Dermis microvascular lymphatic vessel endothelial cell (primary cell): ENCODE measurements at regions not wholly inside any gene's neighbourhood (a gene's known extent, or its start where the extent isn't known, plus 50 kb on each side); places are given as distances from the start of the nearest gene placed in this dataset.

Experiments
- DNase-seq, 2 donors: peaks; one replicate each; pipeline versions ENCODE4 v3.0.0 to v3.0.0-alpha.2; 2010; ENCODE audit warnings: low read depth in 2 of 2

DNA sequence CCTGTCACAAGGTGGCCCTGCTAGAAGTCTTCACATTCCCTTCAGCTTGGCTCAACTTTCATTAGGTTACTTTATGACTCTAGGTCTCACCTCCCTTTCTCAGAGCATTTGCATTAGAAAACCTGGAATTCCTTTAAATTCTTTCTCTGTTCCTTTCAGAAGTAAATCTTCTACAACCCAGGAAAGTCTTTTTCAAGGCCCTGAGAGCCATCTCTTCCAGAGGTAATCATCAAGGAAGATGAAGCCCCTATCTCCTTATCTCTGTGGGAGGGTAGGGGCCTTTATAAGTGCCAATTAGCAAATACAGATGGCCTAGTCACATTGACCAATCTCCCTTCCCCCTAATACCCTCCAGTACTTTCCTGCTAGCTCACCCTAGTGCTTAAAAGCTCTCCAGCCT lies 848.0 kb upstream of the FAM98A start:
- DNase-seq, result no peak

DNA sequence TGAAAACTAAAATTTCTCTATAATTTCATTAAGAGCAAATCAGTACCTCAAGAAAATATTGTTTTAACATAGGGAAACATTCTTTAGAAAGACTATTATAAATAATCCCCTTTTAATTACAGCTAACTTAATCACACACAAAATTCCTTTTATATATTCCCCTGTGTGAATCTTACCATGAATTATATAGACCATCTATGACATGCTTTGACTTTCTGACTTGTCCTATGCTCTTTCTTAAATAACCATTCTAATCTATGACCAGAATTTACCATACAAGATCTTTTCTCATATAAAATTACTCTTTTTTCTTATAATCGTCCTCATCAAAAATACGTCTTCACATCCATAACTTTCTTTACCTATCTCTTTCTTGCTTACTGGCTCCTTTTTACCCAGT lies 824.2 kb upstream of the FAM98A start:
- no peak for DNase-seq

DNA sequence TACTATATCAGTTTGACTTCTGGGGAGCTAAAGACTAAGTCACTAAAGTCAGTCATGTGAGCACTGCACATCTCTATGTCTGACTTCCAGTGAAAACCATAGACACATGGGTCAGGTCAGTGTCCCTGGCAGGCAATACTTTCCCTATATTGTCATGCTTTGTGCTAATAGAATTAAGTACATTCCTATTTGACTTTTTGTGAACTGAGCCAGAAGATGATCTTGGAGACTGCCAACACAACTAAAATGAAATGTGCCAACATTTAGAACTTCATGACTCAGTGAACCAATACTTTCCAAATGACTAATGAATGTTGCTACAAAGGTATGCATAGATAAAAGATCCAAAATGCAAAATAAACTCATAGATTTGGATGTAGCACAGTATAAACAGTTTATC lies 820.8 kb upstream of the FAM98A start:
- DNase-seq, result no peak

DNA sequence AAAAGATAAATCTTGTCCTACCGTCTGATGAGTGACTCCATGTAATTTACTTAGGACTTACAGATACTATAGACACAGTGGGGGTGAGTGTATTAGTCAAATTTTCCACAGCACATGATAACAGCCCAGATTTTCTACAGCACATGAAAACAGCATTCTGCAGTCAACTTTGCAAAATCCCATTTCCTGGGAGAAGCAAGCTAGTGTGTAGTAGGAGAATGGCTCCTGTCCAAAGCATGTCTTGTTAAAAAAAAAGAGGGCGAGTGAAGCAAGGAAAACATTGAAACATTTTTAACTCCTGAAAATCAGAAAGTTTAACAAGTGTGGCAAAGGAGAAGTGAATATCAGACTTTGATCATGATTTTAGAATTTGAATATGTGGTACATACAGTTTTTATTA lies 817.8 kb upstream of the FAM98A start:
- no peak for DNase-seq

DNA sequence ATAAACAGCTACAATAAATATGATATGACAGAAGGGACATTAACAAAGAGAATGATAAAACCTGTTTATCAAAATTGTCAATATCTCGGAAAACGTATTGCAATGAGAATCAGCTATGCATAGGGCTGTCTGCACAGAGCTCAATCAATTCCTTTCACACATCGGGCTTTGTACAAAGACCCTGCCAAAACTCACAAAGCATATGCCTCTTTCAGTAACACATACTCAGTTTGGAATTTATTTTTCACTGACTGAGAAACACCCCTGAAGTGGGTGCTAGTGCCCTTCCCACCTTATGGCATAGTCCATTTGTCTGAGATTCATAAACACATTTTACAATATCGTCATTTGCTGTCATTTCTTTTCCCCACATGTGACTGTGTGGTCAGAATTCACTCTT lies 815.8 kb upstream of the FAM98A start:
- no peak for DNase-seq

GRCh38 chr2:34408100-34408499 lies 809.0 kb upstream of the FAM98A start:
- no peak for DNase-seq

DNA sequence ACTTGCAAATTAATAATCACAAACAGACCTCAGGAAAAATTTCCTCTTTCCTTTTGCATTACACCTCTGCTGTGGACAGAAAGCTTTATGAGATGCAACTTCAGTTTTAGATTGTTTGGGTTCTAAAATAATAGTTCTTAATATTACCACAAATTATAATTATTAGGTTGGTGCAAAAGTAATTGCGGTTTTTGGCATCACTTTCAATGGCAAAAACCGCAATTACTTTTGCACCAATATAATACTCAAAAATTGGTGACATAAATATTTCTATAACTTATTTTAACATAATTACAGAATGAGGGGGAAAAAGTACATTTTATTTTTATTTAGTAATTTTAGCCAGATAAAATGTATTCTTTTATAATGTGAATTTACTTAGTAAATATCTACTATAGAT lies 804.4 kb upstream of the FAM98A start:
- DNase-seq, result no peak

- DNase-seq, result no peak
Measured at GRCh38 chr2:34402376-34402775, 803.3 kb upstream of the FAM98A start.

DNA sequence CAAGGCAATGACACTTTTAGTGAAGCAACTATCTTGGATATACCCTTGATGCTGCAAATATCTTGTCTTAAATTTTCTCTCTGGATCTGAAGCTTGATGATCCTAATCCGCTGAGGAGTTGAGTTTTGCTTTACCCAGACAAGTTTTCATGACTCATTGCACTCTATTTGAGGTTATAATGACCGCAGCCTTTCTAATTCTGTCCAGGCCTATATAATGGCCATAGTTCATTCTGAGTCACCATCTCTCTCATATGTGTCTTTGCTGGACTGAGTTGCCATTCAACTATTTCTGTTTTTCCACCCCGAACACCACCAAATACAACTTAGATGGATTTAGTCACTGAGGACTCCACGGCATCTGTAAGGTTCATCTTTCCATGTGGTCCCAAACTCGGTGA lies 802.1 kb upstream of the FAM98A start:
- no peak for DNase-seq

- no peak for DNase-seq
Measured at GRCh38 chr2:34388446-34388845, 789.3 kb upstream of the FAM98A start.

GRCh38 chr2:34387536-34387935 lies 788.4 kb upstream of the FAM98A start:
- DNase-seq, result no peak

DNA sequence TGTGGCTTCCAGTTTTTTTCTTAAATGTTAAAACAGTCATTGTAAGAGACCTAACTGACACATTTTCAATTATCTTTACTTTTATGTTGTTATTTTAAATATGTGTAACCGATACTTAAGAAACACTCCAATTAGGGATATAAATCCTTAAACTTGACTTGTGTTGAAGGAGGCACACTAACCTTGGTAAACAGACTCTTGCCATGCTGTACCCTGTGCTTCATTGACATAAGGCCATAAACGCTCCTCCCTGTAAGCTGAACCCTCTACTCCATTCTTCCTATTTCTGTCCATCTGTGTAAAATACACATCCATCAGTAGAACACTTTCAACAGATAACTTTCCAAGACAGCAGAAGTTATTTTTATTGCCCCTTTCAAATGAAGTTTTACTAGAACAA lies 780.5 kb upstream of the FAM98A start:
- no peak for DNase-seq

GRCh38 chr2:34373586-34374233 lies 774.6 kb upstream of the FAM98A start:
- DNase-seq, result no peak

GRCh38 chr2:34372967-34373366 lies 773.9 kb upstream of the FAM98A start:
- no peak for DNase-seq

GRCh38 chr2:34371711-34372110 lies 772.6 kb upstream of the FAM98A start:
- DNase-seq, result no peak

- no peak for DNase-seq
Measured at GRCh38 chr2:34368304-34368703, 769.2 kb upstream of the FAM98A start.

GRCh38 chr2:34365932-34366331 lies 766.8 kb upstream of the FAM98A start:
- DNase-seq, result no peak

GRCh38 chr2:34365512-34365911 lies 766.4 kb upstream of the FAM98A start:
- no peak for DNase-seq

GRCh38 chr2:34353509-34354113 lies 754.5 kb upstream of the FAM98A start:
- DNase-seq, result no peak

GRCh38 chr2:34349527-34349926 lies 750.4 kb upstream of the FAM98A start:
- no peak for DNase-seq

DNA sequence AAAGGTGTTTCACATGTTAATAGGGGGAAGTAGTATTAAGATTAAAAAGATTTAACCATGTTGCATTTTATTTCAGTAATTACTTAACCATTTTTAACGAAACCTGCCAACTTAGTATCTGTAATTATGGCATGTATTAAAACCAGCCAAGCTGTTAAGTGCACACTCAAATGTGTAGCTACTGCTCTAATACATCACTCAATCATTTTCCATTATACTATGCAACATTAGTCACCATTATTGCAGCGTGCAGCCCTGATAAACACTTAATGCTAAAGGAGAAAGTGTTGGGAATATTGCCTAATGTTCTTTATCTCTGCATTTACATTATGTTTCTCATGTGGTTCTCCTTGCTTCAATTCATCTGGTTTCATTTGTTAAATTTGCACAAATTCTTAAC lies 745.9 kb upstream of the FAM98A start:
- DNase-seq, result no peak

DNA sequence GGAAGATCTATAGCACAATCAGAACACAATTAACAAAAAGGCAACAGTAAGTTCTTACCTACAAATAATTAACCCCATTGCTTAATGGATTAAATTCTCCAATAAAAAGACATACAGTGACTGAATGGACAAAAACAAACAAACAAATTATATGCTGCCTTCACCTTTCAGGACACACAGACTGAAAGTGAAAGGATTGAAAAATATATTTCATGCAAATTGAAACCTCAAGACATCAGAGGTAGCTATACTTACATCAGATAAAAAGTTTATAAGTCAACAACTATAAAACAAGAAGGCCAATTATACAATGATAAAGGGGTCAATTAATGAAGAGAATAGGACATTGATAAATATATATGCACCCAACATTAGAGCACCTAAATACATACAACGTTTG lies 741.2 kb upstream of the FAM98A start:
- no peak for DNase-seq

DNA sequence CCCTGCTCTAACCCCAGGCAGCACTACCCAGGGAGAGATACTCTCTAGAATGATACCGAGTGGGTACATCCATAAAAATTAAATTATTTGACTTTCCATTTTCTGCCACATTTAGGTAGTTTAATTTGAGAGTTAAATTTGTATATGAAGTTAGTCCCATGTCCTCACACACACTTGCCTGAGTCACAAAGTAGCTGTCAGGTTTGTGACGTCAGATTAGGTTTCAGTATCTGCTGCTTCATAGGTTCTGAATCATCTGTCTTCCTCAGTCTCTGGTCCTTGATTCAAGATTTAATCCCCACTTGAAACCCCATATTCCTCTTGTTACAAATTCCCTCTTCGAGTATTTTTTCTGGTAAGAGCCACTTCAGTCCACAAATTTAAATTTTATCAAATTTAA lies 738.6 kb upstream of the FAM98A start:
- DNase-seq, result no peak

DNA sequence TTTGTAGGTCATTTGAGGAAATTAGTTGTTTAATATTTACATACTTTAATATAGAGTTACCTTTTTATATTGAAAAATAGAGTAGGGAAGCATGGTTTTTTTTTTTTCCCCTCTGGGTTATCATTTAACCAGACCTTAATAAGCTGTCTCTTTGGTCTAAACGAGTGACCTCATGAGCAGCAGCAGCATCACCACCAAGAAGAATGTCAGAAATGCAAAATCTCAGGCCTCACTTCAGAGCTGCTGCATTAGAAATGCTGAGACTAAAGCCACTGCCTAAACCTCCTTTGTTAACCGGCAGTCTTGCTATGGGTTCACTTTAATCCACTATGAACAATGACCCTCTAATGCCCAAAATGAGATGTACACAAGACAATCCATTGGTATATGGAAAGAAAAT lies 733.7 kb upstream of the FAM98A start:
- DNase-seq, result no peak
